ENCODE measurements at regions not wholly inside any gene's neighbourhood (a gene's known extent, or its start where the extent isn't known, plus 50 kb on each side); places are given as distances from the start of the nearest gene placed in this dataset.

- Histone ChIP-seq H3K27me3 (ENCODE audit: control insufficient read depth, insufficient read depth, low read length) (no peaks in the 10 kb centered on the region), H3K36me3 (ENCODE audit: insufficient read depth, low read length) (no peaks in the 10 kb centered on the region), H3K4me1 (ENCODE audit: control insufficient read depth, insufficient read depth, low read length) (no peaks in the 10 kb centered on the region), H3K9ac (ENCODE audit: low read depth, low read length) (no peak overlapping the region), H3K4me2 (ENCODE audit: low read length) (no peak overlapping the region), H3K9me3 (replicated peaks; ENCODE audit: low read length) (peaks cover 6% of the 10 kb centered on the region), H3K4me3 (ENCODE audit: low read length) (no peak overlapping the region)
Measured at GRCh38 chr1:218965821-218966220, 207.9 kb upstream of the LYPLAL1 start.

GRCh38 chr1:218967254-218967653 lies 206.4 kb upstream of the LYPLAL1 start:
- no peak overlapping the region for H3K4me3 ChIP-seq (ENCODE audit: low read length)
- H3K27me3 ChIP-seq (ENCODE audit: control insufficient read depth, insufficient read depth, low read length), result no peaks in the 10 kb centered on the region
- peaks cover 6% of the 10 kb centered on the region for H3K9me3 ChIP-seq (replicated peaks; ENCODE audit: low read length)
- H3K4me1 ChIP-seq (ENCODE audit: control insufficient read depth, insufficient read depth, low read length), result no peaks in the 10 kb centered on the region
- no peak overlapping the region for H3K9ac ChIP-seq (ENCODE audit: low read depth, low read length)
- H3K4me2 ChIP-seq (ENCODE audit: low read length), result no peak overlapping the region
- no peaks in the 10 kb centered on the region for H3K36me3 ChIP-seq (ENCODE audit: insufficient read depth, low read length)

- H3K9ac ChIP-seq (ENCODE audit: low read depth, low read length), result no peak overlapping the region
- no peaks in the 10 kb centered on the region for H3K27me3 ChIP-seq (ENCODE audit: control insufficient read depth, insufficient read depth, low read length)
- H3K36me3 ChIP-seq (ENCODE audit: insufficient read depth, low read length), result no peaks in the 10 kb centered on the region
- no peaks in the 10 kb centered on the region for H3K4me1 ChIP-seq (ENCODE audit: control insufficient read depth, insufficient read depth, low read length)
- peaks cover 6% of the 10 kb centered on the region for H3K9me3 ChIP-seq (replicated peaks; ENCODE audit: low read length)
- no peak overlapping the region for H3K4me2 ChIP-seq (ENCODE audit: low read length)
- no peak overlapping the region for H3K4me3 ChIP-seq (ENCODE audit: low read length)
Measured at GRCh38 chr1:218967836-218968235, 205.8 kb upstream of the LYPLAL1 start.

- no peaks in the 10 kb centered on the region for H3K36me3 ChIP-seq (ENCODE audit: insufficient read depth, low read length)
- no peak overlapping the region for H3K4me2 ChIP-seq (ENCODE audit: low read length)
- H3K4me3 ChIP-seq (ENCODE audit: low read length), result no peak overlapping the region
- no peak overlapping the region for H3K9ac ChIP-seq (ENCODE audit: low read depth, low read length)
- no peaks in the 10 kb centered on the region for H3K27me3 ChIP-seq (ENCODE audit: control insufficient read depth, insufficient read depth, low read length)
- H3K4me1 ChIP-seq (ENCODE audit: control insufficient read depth, insufficient read depth, low read length), result no peaks in the 10 kb centered on the region
- peaks cover 6% of the 10 kb centered on the region for H3K9me3 ChIP-seq (replicated peaks; ENCODE audit: low read length)
Measured at GRCh38 chr1:218969006-218969405, 204.7 kb upstream of the LYPLAL1 start.

- Histone ChIP-seq H3K4me1 (ENCODE audit: control insufficient read depth, insufficient read depth, low read length) (no peaks in the 10 kb centered on the region), H3K4me3 (ENCODE audit: low read length) (no peak overlapping the region), H3K9me3 (replicated peaks; ENCODE audit: low read length) (peaks cover 6% of the 10 kb centered on the region), H3K4me2 (ENCODE audit: low read length) (no peak overlapping the region), H3K36me3 (ENCODE audit: insufficient read depth, low read length) (no peaks in the 10 kb centered on the region), H3K27me3 (ENCODE audit: control insufficient read depth, insufficient read depth, low read length) (no peaks in the 10 kb centered on the region), H3K9ac (ENCODE audit: low read depth, low read length) (no peak overlapping the region)
Measured at GRCh38 chr1:218970397-218970990, 203.2 kb upstream of the LYPLAL1 start.

GRCh38 chr1:218971156-218971555 lies 202.5 kb upstream of the LYPLAL1 start:
- no peak overlapping the region for H3K4me3 ChIP-seq (ENCODE audit: low read length)

GRCh38 chr1:218980881-218981280 lies 192.8 kb upstream of the LYPLAL1 start:
- no peaks in the 10 kb centered on the region for H3K36me3 ChIP-seq (ENCODE audit: insufficient read depth, low read length)
- H3K9ac ChIP-seq (ENCODE audit: low read depth, low read length), result no peak overlapping the region
- H3K4me2 ChIP-seq (ENCODE audit: low read length), result no peak overlapping the region
- no peak overlapping the region for H3K4me3 ChIP-seq (ENCODE audit: low read length)
- H3K4me1 ChIP-seq (ENCODE audit: control insufficient read depth, insufficient read depth, low read length), result no peaks in the 10 kb centered on the region
- H3K27me3 ChIP-seq (ENCODE audit: control insufficient read depth, insufficient read depth, low read length), result no peaks in the 10 kb centered on the region
- no peaks in the 10 kb centered on the region for H3K9me3 ChIP-seq (replicated peaks; ENCODE audit: low read length)

More at GRCh38 chr1:218971156-218971555, 202.5 kb upstream of the LYPLAL1 start:
- Histone ChIP-seq H3K27me3 (ENCODE audit: control insufficient read depth, insufficient read depth, low read length) (no peaks in the 10 kb centered on the region), H3K36me3 (ENCODE audit: insufficient read depth, low read length) (no peaks in the 10 kb centered on the region), H3K4me2 (ENCODE audit: low read length) (no peak overlapping the region), H3K9ac (ENCODE audit: low read depth, low read length) (no peak overlapping the region), H3K4me1 (ENCODE audit: control insufficient read depth, insufficient read depth, low read length) (no peaks in the 10 kb centered on the region), H3K9me3 (replicated peaks; ENCODE audit: low read length) (peaks cover 6% of the 10 kb centered on the region)

GRCh38 chr1:218982482-218982881 lies 191.2 kb upstream of the LYPLAL1 start:
- Histone ChIP-seq H3K4me1 (ENCODE audit: control insufficient read depth, insufficient read depth, low read length) (no peaks in the 10 kb centered on the region), H3K9me3 (replicated peaks; ENCODE audit: low read length) (no peaks in the 10 kb centered on the region), H3K27me3 (ENCODE audit: control insufficient read depth, insufficient read depth, low read length) (no peaks in the 10 kb centered on the region), H3K4me3 (ENCODE audit: low read length) (no peak overlapping the region), H3K36me3 (ENCODE audit: insufficient read depth, low read length) (no peaks in the 10 kb centered on the region), H3K4me2 (ENCODE audit: low read length) (no peak overlapping the region), H3K9ac (ENCODE audit: low read depth, low read length) (no peak overlapping the region)

GRCh38 chr1:218983433-218983832 lies 190.2 kb upstream of the LYPLAL1 start:
- H3K27me3 ChIP-seq (ENCODE audit: control insufficient read depth, insufficient read depth, low read length), result no peaks in the 10 kb centered on the region
- H3K36me3 ChIP-seq (ENCODE audit: insufficient read depth, low read length), result no peaks in the 10 kb centered on the region
- H3K4me3 ChIP-seq (ENCODE audit: low read length), result no peak overlapping the region
- no peaks in the 10 kb centered on the region for H3K9me3 ChIP-seq (replicated peaks; ENCODE audit: low read length)
- no peak overlapping the region for H3K4me2 ChIP-seq (ENCODE audit: low read length)
- no peaks in the 10 kb centered on the region for H3K4me1 ChIP-seq (ENCODE audit: control insufficient read depth, insufficient read depth, low read length)
- no peak overlapping the region for H3K9ac ChIP-seq (ENCODE audit: low read depth, low read length)

GRCh38 chr1:218983848-218984247 lies 189.8 kb upstream of the LYPLAL1 start:
- H3K9ac ChIP-seq (ENCODE audit: low read depth, low read length), result no peak overlapping the region
- H3K27me3 ChIP-seq (ENCODE audit: control insufficient read depth, insufficient read depth, low read length), result no peaks in the 10 kb centered on the region
- H3K36me3 ChIP-seq (ENCODE audit: insufficient read depth, low read length), result no peaks in the 10 kb centered on the region
- no peaks in the 10 kb centered on the region for H3K9me3 ChIP-seq (replicated peaks; ENCODE audit: low read length)
- no peak overlapping the region for H3K4me2 ChIP-seq (ENCODE audit: low read length)
- H3K4me3 ChIP-seq (ENCODE audit: low read length), result no peak overlapping the region
- no peaks in the 10 kb centered on the region for H3K4me1 ChIP-seq (ENCODE audit: control insufficient read depth, insufficient read depth, low read length)

GRCh38 chr1:218985424-218985984 lies 188.2 kb upstream of the LYPLAL1 start:
- no peak overlapping the region for H3K9ac ChIP-seq (ENCODE audit: low read depth, low read length)
- H3K36me3 ChIP-seq (ENCODE audit: insufficient read depth, low read length), result no peaks in the 10 kb centered on the region

GRCh38 chr1:218986816-218987215 lies 186.9 kb upstream of the LYPLAL1 start:
- no peaks in the 10 kb centered on the region for H3K27me3 ChIP-seq (ENCODE audit: control insufficient read depth, insufficient read depth, low read length)
- no peak overlapping the region for H3K4me3 ChIP-seq (ENCODE audit: low read length)
- no peaks in the 10 kb centered on the region for H3K4me1 ChIP-seq (ENCODE audit: control insufficient read depth, insufficient read depth, low read length)
- H3K9me3 ChIP-seq (replicated peaks; ENCODE audit: low read length), result no peaks in the 10 kb centered on the region
- no peak overlapping the region for H3K4me2 ChIP-seq (ENCODE audit: low read length)
- no peak overlapping the region for H3K9ac ChIP-seq (ENCODE audit: low read depth, low read length)
- H3K36me3 ChIP-seq (ENCODE audit: insufficient read depth, low read length), result no peaks in the 10 kb centered on the region

More at GRCh38 chr1:218985424-218985984, 188.2 kb upstream of the LYPLAL1 start:
- Histone ChIP-seq H3K4me1 (ENCODE audit: control insufficient read depth, insufficient read depth, low read length) (no peaks in the 10 kb centered on the region), H3K27me3 (ENCODE audit: control insufficient read depth, insufficient read depth, low read length) (no peaks in the 10 kb centered on the region), H3K9me3 (replicated peaks; ENCODE audit: low read length) (no peaks in the 10 kb centered on the region), H3K4me2 (ENCODE audit: low read length) (no peak overlapping the region), H3K4me3 (ENCODE audit: low read length) (no peak overlapping the region)
